ENCODE measurements at regions not wholly inside any gene's neighbourhood (a gene's known extent, or its start where the extent isn't known, plus 50 kb on each side); places are given as distances from the start of the nearest gene placed in this dataset.

GRCh38 chr4:133620555-133620954 lies 471.5 kb downstream of the PCDH10 start:
- TF ChIP-seq CTCF (IDR thresholded peaks at IDR 0.05) (no peak), POLR2A (IDR thresholded peaks at IDR 0.05) (no peak)

Measured in uterus (tissue), 2 donors.